Large intestine (tissue), 3 donors: ENCODE measurements at regions not wholly inside any gene's neighbourhood (a gene's known extent, or its start where the extent isn't known, plus 50 kb on each side); places are given as distances from the start of the nearest gene placed in this dataset.

ENCODE experiments used
- DNase-seq, 2 donors: peaks; one replicate each; pipeline versions ENCODE4 v3.0.0 to v3.0.0-alpha.2; 2013
- H3K27ac ChIP-seq: one replicate; pipeline ENCODE4 v1.5.1; 2013; ENCODE audit warnings: low read length
- H3K27me3 ChIP-seq: 2 replicates; pipeline ENCODE4 v1.6.1; 2013; ENCODE audit warnings: low read length; ENCODE audit not compliant: control insufficient read depth, insufficient read depth
- H3K36me3 ChIP-seq: 2 replicates; pipeline ENCODE4 v1.6.1; 2013; ENCODE audit warnings: low read length; ENCODE audit not compliant: control insufficient read depth, insufficient read depth
- H3K4me1 ChIP-seq: one replicate; pipeline ENCODE4 v1.6.1; 2013; ENCODE audit warnings: low read length; ENCODE audit not compliant: control insufficient read depth, insufficient read depth
- H3K4me3 ChIP-seq: one replicate; pipeline ENCODE4 v1.5.1; 2013; ENCODE audit warnings: low read length
- H3K9me3 ChIP-seq: one replicate; pipeline ENCODE4 v1.6.1; 2013; ENCODE audit warnings: mild to moderate bottlenecking, low read depth, low read length, moderate library complexity; ENCODE audit not compliant: control insufficient read depth
- WGBS: methylation state at CpG from one replicate; pipeline ENCODE4 v1.1.5; 2013; ENCODE audit warnings: low lambda C conversion rate; ENCODE audit not compliant: insufficient coverage; 5-methylcytosine and 5-hydroxymethylcytosine counted together

DNA sequence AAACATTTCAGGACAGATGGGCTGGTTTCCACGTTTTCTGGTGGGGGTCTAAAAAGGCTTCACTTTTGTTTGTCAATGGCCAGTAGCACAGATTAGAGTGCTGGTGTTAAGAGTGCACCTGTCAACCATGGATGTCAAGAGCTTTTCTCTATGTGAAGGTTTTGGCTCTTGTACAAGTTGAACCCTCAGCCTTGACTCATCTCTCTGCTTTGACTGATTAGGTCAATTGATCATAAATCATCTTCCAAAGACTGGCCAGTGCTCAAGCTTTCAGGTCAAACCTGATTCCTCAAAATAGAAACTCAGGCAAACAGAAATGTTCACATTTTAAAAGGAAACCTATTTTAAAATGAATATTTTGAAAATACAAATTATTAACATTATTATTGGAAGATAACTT is 59.6 kb upstream of the SP4 start:
- Histone ChIP-seq H3K36me3 (no peaks in the 10 kb centered on the region), H3K27ac (no peak overlapping the region), H3K27me3 (no peaks in the 10 kb centered on the region), H3K4me1 (peaks cover 11% of the 10 kb centered on the region), H3K9me3 (no peaks in the 10 kb centered on the region), H3K4me3 (no peak overlapping the region)
- DNase-seq: no peak
- no CpG with 5 or more reads among the region's 1 CpG for WGBS

DNA sequence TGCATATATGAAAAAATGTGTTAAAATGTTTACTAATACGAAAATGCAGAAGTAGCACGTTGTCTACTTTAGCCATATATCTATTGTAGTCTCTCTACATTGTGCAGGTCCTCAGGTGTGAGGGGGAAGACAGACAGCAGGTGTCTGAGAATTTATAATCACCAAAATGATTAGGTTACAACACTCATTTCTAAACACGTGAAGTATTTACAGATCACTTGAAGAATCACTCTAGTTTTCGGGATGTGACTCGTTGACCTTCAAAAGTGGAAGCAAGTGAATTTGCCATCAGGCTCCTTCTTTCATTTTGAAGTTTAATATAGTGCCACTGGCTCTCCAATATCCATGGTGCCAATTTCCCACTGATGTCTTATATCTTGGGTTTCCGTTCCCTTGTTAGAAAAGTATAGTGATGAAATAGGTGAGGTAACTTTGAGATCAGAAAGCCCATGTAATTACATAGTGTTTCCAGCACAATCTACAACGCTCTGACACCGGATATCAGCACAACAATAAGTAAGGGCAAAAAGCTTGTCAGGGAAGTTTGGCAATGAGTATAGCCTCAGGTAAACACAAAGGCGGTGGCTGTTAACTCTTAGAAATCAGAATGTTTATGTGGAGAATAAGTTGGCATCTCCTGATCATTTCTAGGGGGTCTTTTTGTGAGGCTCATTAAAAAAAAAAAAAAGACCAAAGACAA is 57.5 kb upstream of the SP4 start:
- 100% methylated on average over 1 of the region's 9 CpGs for WGBS
- Histone ChIP-seq H3K9me3 (no peaks in the 10 kb centered on the region), H3K27me3 (no peaks in the 10 kb centered on the region), H3K27ac (no peak overlapping the region), H3K4me1 (peaks cover 11% of the 10 kb centered on the region), H3K36me3 (no peaks in the 10 kb centered on the region), H3K4me3 (no peak overlapping the region)
- no peak for DNase-seq

DNA sequence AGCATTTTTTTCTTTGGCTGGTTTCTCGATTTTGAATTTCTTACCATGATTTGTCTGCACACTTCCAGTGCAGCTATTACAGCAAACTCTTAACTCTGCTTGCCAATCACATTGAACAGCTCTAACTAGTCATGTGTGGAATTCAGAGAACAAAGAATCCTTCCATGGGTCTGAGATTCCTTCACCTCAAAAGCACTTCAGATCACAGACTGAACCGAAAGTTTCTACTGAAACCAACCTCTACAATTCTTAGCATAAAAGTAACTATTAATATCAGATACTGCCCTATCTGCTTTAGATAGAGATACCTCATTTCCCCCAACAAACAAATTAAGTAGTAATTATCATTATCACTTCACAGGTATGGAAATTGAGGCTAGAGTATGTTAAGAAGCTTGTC is 56.5 kb upstream of the SP4 start:
- H3K4me1 ChIP-seq: peaks cover 6% of the 10 kb centered on the region
- WGBS: no CpG with 5 or more reads among the region's 2 CpGs

DNA sequence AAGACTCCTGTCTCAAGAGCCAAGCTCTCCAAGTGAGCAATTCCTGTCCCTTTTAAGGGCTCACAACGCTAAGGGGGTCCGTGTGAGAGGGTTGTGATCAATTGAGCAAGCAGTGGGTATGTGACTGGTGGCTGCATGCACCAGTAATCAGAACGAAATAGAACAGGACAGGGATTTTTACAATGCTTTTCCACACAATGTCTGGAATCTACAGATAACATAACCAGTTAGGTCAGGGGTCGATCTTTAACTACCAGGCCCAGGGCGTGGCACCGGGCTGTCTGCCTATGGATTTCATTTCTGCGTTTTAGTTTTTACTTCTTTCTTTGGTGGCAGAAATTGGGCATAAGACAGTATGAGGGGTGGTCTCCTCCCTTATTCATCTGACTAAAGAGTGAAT is 54.9 kb upstream of the SP4 start:
- H3K27me3 ChIP-seq: no peaks in the 10 kb centered on the region
- H3K4me3 ChIP-seq: no peak overlapping the region
- 90% methylated on average over 2 of the region's 7 CpGs for WGBS
- no peaks in the 10 kb centered on the region for H3K4me1 ChIP-seq
- peaks cover 12% of the 10 kb centered on the region for H3K9me3 ChIP-seq
- H3K36me3 ChIP-seq: no peaks in the 10 kb centered on the region
- H3K27ac ChIP-seq: no peak overlapping the region
- DNase-seq: no peak

More for the DNA sequence above, 56.5 kb upstream of the SP4 start:
- H3K27ac ChIP-seq: no peak overlapping the region
- no peaks in the 10 kb centered on the region for H3K36me3 ChIP-seq
- H3K9me3 ChIP-seq: no peaks in the 10 kb centered on the region
- no peak overlapping the region for H3K4me3 ChIP-seq
- no peak for DNase-seq
- H3K27me3 ChIP-seq: no peaks in the 10 kb centered on the region

DNA sequence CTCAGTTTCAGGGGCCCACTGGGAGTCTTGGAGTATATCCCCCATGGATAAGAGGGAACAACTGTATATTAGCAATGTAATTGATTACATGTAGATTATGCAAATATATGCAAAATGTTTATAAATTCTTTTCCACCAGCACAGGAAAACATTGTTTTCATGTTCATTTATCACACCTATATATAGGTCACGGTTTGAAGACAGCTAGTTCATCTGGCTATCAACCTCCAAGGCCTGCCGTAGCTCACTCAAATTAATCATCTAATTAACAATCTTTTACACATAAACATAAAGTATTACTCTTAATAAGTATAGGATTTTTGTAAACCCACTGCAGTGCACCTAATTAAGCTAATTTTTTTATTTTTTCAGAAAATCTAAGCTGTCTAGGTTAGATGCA is 53.7 kb upstream of the SP4 start:
- Histone ChIP-seq H3K4me3 (no peak overlapping the region), H3K9me3 (peaks cover 14% of the 10 kb centered on the region), H3K27me3 (no peaks in the 10 kb centered on the region), H3K27ac (no peak overlapping the region), H3K4me1 (no peaks in the 10 kb centered on the region), H3K36me3 (no peaks in the 10 kb centered on the region)
- WGBS: 100% methylated on average over 2 of the region's 2 CpGs
- DNase-seq: no peak

DNA sequence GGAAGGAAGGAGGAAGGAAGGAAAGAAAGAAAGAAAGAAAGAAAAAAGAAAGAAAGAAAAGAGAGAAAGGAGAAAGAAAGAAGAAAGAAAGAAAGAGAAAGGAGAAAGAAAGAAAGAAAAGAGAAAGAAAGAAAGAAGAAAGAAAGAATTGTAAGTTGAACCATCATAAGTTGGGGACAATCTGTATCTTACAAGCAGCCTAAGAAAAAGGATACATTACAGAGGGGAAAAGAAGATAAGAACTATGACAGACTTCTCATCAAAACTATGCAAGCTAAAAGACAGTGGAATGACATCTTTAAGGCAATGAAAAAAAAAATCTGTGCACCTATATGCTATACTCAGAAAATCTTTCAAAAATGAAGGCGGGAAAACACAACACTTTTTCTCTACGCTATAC is 50.3 kb upstream of the SP4 start:
- WGBS: no CpG with 5 or more reads among the region's 2 CpGs
- no peak overlapping the region for H3K4me3 ChIP-seq
- no peak overlapping the region for H3K27ac ChIP-seq
- peaks cover 14% of the 10 kb centered on the region for H3K9me3 ChIP-seq
- no peaks in the 10 kb centered on the region for H3K36me3 ChIP-seq
- H3K27me3 ChIP-seq: no peaks in the 10 kb centered on the region
- DNase-seq: no peak
- H3K4me1 ChIP-seq: no peaks in the 10 kb centered on the region
